ENCODE measurements at regions not wholly inside any gene's neighbourhood (a gene's known extent, or its start where the extent isn't known, plus 50 kb on each side); places are given as distances from the start of the nearest gene placed in this dataset.

DNA sequence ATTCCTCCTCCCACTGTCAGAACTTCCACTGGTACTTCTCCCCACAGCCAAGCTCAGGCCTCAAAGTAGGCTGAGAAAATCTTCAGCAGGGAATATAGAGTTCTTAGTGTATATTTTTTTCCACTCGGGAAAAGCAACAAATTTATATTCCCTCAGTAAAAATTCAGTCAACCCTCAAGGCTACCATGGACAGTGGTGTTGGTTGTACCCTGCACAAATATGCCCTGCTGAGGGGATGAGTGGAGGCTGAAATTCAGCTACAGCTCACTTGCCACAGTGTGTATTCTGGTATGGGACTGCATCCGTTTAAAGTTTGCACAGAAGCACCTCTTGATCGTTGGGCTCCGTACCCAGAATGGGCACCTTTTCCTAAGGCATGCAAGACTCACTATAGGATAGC lies 90.8 kb upstream of the LGALSL start:
- Histone ChIP-seq H3K36me3 (ENCODE audit: low read depth) (no peaks in the 10 kb centered on the region), H3K4me1 (ENCODE audit: insufficient read depth, poor library complexity, severe bottlenecking) (peaks cover 29% of the 10 kb centered on the region)
- TF ChIP-seq CTCF (IDR thresholded peaks at IDR 0.05; ENCODE audit: poor library complexity, severe bottlenecking), result no peak

DNA sequence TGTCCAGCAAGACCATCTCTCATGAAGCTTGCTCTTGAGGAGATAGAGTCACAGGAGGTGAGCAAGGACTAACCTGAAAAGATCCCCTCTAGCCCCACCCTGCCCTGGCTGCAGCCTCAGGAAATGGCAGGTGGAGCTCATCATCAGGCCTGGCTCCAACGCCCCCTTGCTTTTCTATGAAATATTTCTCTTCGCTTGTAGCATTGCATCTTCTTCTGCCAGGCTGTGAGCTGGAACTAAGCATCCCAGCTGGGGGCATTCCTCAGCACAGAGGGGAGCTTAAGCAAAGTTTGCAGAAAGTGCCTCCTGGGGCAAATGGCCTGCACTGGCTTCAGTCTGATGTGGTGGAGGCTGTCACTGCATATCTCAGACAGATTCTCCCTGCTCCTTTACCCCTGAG lies 90.1 kb upstream of the LGALSL start:
- no peaks in the 10 kb centered on the region for H3K27me3 ChIP-seq (ENCODE audit: insufficient read depth, poor library complexity, severe bottlenecking)
- H3K9me3 ChIP-seq (ENCODE audit: severe bottlenecking), result no peaks in the 10 kb centered on the region
- H3K4me3 ChIP-seq (ENCODE audit: severe bottlenecking), result no peak overlapping the region
- no peaks in the 10 kb centered on the region for H3K36me3 ChIP-seq (ENCODE audit: low read depth)
- no peak for ATAC-seq (ENCODE audit: low read depth)
- no peak for DNase-seq (ENCODE audit: low spot score)
- peak overlapping the region; percentile 79 for H3K27ac ChIP-seq (ENCODE audit: poor library complexity, severe bottlenecking)
- TF ChIP-seq CTCF (IDR thresholded peaks at IDR 0.05; ENCODE audit: poor library complexity, severe bottlenecking), result no peak
- H3K4me1 ChIP-seq (ENCODE audit: insufficient read depth, poor library complexity, severe bottlenecking), result peaks cover 29% of the 10 kb centered on the region

More for the DNA sequence above, 90.8 kb upstream of the LGALSL start:
- peak overlapping the region; percentile 79 for H3K27ac ChIP-seq (ENCODE audit: poor library complexity, severe bottlenecking)
- ATAC-seq (ENCODE audit: low read depth), result no peak
- H3K27me3 ChIP-seq (ENCODE audit: insufficient read depth, poor library complexity, severe bottlenecking), result no peaks in the 10 kb centered on the region
- DNase-seq (ENCODE audit: low spot score), result no peak
- H3K4me3 ChIP-seq (ENCODE audit: severe bottlenecking), result no peak overlapping the region
- H3K9me3 ChIP-seq (ENCODE audit: severe bottlenecking), result no peaks in the 10 kb centered on the region

- no peak for TF ChIP-seq CTCF (IDR thresholded peaks at IDR 0.05; ENCODE audit: poor library complexity, severe bottlenecking)
- peaks cover 11% of the 10 kb centered on the region for H3K4me1 ChIP-seq (ENCODE audit: insufficient read depth, poor library complexity, severe bottlenecking)
- DNase-seq (ENCODE audit: low spot score), result no peak
- no peaks in the 10 kb centered on the region for H3K9me3 ChIP-seq (ENCODE audit: severe bottlenecking)
- ATAC-seq (ENCODE audit: low read depth), result no peak
- no peaks in the 10 kb centered on the region for H3K36me3 ChIP-seq (ENCODE audit: low read depth)
- no peak overlapping the region for H3K4me3 ChIP-seq (ENCODE audit: severe bottlenecking)
- H3K27ac ChIP-seq (ENCODE audit: poor library complexity, severe bottlenecking), result no peak overlapping the region
- no peaks in the 10 kb centered on the region for H3K27me3 ChIP-seq (ENCODE audit: insufficient read depth, poor library complexity, severe bottlenecking)
Measured at GRCh38 chr2:64367444-64368232, 86.3 kb upstream of the LGALSL start.

- peaks cover 5% of the 10 kb centered on the region for H3K4me1 ChIP-seq (ENCODE audit: insufficient read depth, poor library complexity, severe bottlenecking)
- no peak overlapping the region for H3K4me3 ChIP-seq (ENCODE audit: severe bottlenecking)
- DNase-seq (ENCODE audit: low spot score) (no peak), ATAC-seq (ENCODE audit: low read depth) (no peak)
- H3K36me3 ChIP-seq (ENCODE audit: low read depth), result no peaks in the 10 kb centered on the region
- H3K9me3 ChIP-seq (ENCODE audit: severe bottlenecking), result no peaks in the 10 kb centered on the region
- H3K27me3 ChIP-seq (ENCODE audit: insufficient read depth, poor library complexity, severe bottlenecking), result no peaks in the 10 kb centered on the region
- no peak overlapping the region for H3K27ac ChIP-seq (ENCODE audit: poor library complexity, severe bottlenecking)
- TF ChIP-seq CTCF (IDR thresholded peaks at IDR 0.05; ENCODE audit: poor library complexity, severe bottlenecking), result no peak
Measured at GRCh38 chr2:64369706-64370105, 84.3 kb upstream of the LGALSL start.

DNA sequence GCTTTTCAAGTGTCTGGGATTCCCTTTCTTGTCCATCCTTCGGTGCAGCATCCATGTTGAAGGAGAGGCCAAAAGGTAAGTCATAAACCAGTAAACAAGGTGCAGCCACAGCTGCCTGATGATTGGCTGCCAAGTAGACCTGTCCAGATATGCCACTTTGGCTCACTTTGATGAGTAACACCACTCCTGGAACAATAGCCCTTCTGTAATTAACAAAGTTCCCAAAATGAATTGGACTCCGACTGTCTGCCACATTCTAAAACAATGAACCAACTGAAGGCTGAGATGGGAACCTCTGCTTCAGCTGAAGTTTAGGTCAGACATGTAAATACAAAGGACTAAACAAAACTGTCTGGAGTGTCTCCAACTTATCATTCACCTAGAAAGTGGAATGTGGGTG lies 82.2 kb upstream of the LGALSL start:
- no peak overlapping the region for H3K4me3 ChIP-seq (ENCODE audit: severe bottlenecking)
- H3K9me3 ChIP-seq (ENCODE audit: severe bottlenecking), result no peaks in the 10 kb centered on the region
- H3K36me3 ChIP-seq (ENCODE audit: low read depth), result no peaks in the 10 kb centered on the region
- H3K27me3 ChIP-seq (ENCODE audit: insufficient read depth, poor library complexity, severe bottlenecking), result no peaks in the 10 kb centered on the region
- peaks cover 5% of the 10 kb centered on the region for H3K4me1 ChIP-seq (ENCODE audit: insufficient read depth, poor library complexity, severe bottlenecking)
- ATAC-seq (ENCODE audit: low read depth), result peak; percentile 53; the same call in 2 of the 3 replicates
- TF ChIP-seq CTCF (IDR thresholded peaks at IDR 0.05; ENCODE audit: poor library complexity, severe bottlenecking), result no peak
- no peak for DNase-seq (ENCODE audit: low spot score)
- H3K27ac ChIP-seq (ENCODE audit: poor library complexity, severe bottlenecking), result peak overlapping the region; percentile 24
